Midbrain (tissue), 1 donor: ENCODE measurements at regions not wholly inside any gene's neighbourhood (a gene's known extent, or its start where the extent isn't known, plus 50 kb on each side); places are given as distances from the start of the nearest gene placed in this dataset.
"Not testable (repeated sequence)": the region's sequence is repeated elsewhere in the genome, so short reads cannot be mapped to it uniquely, and the experiment has no call there.

ENCODE experiments used
- DNase-seq: peaks from one replicate; lab custom pipeline; 2025; lab: John Stamatoyannopoulos, UW

DNA sequence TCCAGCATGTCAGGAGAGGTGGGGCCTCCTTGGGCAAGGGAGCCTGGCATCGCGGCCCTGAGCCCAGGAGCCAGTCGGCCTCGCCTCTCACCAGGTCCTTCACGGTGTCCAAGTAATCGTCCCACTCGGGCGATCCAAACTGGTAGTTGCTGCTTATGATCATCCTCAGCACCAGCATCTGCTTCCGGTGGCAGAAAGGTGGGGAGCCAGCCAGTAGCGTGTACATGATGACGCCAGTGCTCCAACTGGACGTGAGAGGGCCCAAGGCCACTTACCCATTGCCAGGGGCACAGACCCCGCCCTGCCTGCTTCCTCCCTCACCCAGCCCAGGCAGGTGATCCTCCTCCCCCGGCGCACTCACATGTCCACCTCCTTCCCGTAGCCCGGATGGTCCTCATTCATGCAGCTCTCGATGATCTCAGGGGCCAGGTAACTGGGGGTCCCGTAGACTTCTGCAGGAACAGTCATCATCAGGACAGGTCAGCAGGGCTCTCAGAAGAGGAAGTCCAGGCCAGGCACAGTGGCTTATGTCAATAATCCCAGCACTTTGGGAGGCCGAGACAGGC, 214.7 kb downstream of the OR4C45 start:
- no peak for DNase-seq

DNA sequence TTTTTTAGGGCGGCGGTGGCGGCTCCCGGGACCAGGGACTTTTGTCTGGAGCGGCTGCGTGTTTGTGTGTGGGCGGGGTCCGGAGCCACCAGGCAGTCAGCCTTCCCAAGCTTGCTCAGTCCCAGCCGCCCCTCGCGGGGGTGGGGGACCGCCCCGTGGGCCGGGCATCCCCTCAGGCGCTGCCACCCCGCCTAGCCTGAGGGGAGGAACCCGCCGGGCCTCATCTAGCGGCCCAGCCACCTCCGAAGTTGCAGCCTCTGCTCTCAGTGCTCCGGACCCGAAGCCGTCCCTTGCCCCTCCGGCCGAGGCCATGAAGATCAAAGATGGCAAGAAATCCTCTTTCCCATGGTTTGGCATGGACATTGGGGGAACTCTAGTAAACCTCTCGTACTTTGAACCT, 235.2 kb downstream of the OR4C45 start:
- no peak for DNase-seq

DNA sequence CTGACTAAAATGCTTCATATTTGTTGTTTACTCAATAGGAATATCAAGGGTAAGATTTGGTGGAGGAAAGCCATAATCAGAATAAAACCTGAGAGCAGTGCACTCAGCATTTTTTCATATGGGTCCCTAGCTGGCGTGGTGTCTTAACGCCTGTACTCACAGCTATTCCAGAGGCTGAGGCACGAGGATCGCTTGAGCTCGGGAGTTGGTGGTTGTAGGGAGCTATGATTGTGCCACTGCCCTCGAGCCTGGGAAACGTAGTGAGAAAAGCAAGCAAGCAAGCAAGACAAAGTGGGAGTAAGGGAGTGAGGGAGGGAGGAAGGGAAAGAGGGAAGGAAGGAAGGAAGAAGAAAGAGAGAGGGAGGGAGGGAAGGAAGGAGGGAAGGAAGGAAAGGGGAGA, 242.5 kb downstream of the OR4C45 start:
- no peak for DNase-seq

DNA sequence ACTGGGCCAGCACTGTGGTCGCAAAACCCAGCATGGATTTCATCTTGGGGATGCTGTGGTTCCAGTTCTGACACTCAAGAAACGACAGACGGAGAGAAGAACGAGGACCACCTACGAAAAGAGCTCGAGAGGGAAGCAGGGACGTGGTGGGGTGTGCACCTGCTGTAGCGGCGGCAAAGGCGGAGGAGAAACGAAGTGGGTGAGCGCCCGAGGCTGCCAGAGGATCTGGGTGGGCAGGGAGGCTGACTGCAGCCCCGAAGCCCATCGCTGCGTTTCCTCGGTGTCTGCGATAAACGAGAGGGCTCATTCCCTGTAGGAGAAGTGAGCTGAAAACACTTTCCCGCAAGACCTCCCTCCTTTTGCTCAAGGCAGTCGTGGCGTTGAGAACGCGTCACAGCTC, 246.1 kb downstream of the OR4C45 start:
- no peak for DNase-seq

DNA sequence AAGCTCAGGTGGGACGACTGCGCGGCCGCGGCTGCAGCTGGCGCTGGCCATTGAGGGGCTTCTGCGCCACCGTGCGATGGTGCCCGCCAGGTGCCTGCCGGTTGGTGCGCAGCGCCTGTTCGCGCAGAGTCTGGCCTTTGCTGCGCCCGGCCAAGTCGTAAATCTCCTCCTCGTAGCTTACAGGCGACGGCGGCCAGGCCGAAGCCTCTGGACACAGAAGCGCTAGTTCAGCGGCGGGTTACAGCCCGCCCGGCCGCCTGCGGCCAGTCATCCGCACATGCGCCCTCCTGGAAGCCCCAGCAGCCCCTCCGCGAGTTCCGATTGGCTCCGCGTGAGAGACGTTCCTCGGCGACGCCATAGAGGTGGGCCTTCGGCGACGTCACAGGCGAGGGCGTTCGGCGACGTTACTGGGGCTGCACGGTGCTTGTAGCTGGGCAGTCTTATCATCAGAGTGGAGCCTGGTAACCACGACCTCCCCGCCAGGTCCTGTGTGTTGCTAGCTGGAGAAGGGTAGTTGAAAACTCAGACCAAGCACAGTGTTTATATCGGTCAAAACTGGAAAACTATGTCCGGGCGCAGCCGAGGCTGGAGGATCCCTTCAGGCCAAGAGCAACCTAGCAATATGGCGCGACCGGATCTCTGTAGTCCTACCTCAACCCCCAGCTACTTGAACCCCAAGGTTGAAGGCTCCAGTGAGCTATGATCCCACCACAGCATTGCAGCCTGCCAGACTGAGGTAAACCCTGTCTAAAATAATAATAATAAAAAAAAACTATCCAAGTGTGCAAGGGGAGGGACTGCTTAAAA, 265.7 kb downstream of the OR4C45 start:
- no peak for DNase-seq

DNA sequence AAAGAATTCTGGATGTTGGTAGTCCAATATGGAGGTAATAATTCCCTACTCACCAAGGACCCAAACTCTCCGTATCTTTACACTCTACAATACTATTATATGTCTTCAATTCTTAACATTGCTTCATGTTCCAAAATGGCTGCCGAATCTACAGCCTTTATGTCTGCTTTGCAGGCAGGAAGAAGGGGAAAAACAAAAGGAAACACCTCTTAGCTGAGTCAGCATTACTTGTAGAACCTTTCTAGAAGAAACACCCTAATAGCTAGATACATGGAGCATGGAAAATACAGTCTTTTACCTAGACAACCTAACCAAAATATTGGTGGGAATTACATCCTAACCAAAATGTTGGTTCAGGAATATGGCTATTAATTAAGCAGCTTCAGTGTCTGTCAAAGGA, 298.0 kb downstream of the OR4C45 start:
- DNase-seq: not testable (repeated sequence)

DNA sequence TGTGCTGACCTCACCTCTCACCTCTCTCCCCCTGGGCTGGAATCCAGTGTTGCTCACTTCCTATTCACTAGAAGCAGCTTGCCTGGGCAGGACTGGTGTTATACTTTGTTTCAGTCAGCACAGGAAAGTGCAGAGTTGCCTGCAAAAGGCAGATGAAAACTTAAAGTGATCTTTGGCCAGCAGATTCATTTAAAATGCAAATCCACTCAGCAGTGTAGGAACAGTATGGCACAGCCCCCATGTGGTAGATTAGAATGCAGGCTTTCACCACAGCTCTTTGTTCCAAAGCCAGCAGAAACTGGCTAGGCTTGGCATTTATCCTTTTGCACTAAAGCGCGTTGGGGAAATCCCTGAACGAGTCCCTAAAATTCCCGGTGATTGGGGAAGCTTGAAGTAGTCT, 301.2 kb downstream of the OR4C45 start:
- DNase-seq: peak; percentile 3

DNA sequence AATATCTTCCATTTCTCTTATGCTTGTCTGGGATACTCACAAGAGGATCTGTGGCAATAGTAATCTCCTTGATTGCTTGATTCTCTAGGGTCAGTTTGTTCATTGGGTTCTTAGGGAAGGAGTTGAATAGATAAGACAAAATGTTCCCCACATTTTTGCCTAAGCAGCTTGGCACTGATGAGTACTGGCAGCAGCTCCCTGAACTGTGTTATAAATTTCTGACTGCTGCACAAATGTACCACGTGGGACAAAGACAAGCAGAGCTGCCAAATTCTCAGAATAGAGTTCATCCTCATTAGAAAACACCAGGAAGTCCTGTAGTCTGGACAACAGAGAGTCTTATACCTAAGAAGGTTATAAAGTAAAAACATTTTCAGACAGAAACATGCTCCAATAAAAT, 304.8 kb downstream of the OR4C45 start:
- peak; percentile 23 for DNase-seq

DNA sequence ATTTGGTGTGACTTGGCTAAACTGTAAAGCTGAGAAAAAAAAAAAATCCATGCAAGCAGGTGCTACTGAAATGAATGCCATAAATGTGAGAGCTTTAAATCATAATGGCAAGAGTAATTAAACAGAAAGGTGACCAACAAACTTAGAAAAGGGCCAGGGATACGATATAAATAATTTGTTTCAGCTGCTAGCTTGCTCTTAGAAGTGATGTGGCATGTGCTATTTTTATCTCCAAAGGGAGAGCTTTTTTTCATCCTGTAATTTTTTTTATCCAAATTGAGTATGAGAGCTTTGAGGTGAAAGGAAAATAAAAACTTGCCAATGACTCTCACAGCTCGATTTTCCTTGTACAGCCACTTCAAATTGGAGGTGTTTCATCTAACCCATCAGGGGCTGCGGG, 315.3 kb downstream of the OR4C45 start:
- not testable (repeated sequence) for DNase-seq

DNA sequence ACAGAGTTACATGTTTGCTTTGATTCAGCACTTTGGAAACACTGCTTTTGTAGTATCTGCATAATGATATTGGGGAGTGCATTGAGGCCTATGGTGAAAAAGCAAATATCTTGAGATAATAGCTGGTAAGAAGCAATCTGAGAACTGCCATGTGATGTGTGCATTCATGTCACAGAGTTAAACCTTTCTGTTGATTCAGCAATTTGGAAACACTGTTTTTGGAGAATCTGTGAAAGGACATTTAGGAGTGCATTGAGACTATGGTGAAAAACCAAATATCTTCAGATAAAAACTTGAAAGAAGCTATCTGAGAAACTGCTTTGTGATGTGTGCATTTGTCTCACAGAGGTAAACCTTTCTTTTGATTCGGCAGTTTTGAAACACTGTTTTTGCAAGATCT, 346.8 kb downstream of the OR4C45 start:
- DNase-seq: no peak

DNA sequence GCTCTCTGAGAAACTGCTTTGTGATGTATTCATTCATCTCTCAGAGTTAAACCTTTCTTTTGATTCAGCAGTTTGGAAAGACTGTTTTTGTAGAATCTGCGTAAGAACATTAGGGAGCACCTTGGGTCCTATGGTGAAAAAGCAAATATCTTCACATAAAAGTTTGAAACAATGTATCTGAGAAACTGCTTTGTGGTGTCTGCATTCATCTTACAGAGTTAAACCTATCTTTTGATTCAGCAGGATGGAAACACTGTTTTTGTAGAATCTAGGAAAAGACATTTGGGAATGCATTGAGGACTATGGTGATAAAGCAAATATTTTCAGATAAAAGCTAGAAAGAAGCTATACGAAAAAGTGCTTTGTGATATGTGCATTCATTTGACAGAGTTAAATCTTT, 361.3 kb downstream of the OR4C45 start:
- DNase-seq: no peak

DNA sequence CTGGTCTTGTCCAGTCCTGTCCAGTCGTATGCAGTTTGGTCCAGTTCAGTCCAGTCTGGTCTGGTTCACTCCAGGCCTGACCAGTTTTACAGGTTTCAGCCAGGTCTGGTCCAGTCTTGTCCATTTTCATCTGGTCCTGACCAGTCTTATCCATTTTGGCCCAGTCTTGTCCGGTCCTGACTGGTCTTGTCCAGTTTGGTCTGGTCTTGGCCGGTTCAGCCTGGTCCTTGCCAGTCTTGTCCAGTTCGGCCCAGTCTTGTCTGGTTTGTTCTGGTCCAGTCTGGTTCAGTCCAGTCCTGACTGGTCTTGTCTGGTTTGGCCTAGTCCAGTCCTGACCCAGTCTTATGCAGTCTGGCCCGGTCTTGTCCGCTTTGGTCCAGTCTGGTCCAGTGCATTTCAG, 380.2 kb downstream of the OR4C45 start:
- DNase-seq: no peak

DNA sequence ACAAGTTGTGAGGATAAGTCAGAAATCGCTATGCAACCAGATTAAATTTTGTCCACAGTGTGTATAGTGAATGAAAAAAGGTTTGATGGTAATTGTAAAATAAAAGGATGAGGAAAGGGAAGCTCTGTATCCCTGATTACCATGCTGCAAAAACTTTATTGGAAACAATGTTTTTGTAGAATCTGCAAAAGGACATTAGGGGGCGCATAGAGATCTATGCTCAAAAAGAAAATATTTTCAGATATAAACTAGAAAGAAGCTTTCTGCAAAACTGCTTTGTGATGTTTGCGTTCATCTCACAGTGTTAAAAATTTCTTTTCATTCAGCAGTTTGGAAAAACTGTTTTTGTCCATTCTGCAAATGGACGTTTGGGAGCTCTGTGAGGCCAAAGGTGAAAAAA, 390.5 kb downstream of the OR4C45 start:
- DNase-seq: no peak
